ENCODE measurements at regions not wholly inside any gene's neighbourhood (a gene's known extent, or its start where the extent isn't known, plus 50 kb on each side); places are given as distances from the start of the nearest gene placed in this dataset.

- TF ChIP-seq POLR2AphosphoS5 (IDR thresholded peaks at IDR 0.05) = peak; percentile 8
- no peak for TF ChIP-seq CTCF (IDR thresholded peaks at IDR 0.05)
Observed at GRCh38 chr2:120543899-120544298, 191.8 kb upstream of the GLI2 start.
